NCI-H446 (cell line): ENCODE measurements at regions not wholly inside any gene's neighbourhood (a gene's known extent, or its start where the extent isn't known, plus 50 kb on each side); places are given as distances from the start of the nearest gene placed in this dataset.
A peak's percentile ranks its signal among the peaks of the same experiment; 100 is the strongest.

Experiments used
- DNase-seq, 2 experiments: peaks; one replicate each; lab custom pipeline; 2025; lab: John Stamatoyannopoulos, UW

DNA sequence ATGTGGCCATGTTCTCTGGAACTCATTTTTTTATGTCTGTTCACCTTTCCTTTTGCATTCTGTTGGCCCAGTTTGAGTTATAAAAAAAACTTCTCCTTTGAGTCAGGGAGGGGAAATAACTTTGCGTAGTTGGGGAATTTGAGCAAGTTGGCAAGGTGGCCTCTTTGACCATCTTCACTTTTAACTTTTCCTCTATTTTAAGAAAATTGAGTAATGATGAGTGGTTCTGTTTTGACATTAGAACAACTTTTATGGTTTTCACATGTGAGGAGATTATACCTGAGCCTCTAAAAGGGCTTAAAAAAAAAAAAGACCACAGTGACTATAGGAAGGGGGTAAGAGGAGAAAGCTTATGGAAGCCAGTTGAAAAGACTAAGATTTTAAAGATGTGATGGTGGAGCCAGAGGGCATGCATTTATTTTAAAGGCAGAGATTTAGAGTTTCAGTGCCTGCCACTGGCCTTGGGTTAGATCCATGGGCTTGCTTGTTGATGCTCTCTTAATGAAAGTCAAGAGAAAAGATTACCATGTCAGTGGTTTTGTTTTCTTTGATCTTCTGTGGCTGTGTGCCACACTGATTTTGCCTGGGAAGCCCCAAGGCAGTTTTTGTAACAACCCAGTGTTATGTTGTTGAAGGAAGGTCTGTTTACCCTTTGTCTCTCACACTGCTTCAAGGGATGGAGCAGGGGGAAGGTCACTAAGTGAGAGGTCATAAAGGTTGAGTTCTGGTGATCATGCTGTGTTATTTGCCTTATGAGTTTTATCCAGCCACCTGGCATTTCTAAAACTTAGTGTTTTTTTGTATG lies 219.7 kb upstream of the CD180 start:
- DNase-seq = no peak

DNA sequence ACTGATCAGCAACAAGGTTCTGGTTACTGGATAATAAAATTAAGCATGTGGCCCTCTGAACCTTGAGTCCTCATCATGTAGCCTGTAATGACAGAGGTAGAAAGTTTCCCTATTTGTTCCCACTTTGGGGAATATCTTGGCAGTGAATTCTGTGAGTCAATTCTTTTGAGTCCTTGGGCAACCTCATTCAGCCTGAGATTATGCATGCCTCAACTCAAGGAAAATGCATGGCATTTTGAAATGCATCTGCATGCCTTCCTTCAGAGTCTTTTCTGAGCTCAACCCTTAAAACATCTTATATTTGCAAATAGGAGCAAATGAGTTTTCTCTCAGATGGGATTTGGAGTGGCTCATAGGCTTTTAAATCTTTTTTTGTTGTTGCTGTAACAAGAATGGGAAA lies 218.1 kb upstream of the CD180 start:
- DNase-seq = no peak

DNA sequence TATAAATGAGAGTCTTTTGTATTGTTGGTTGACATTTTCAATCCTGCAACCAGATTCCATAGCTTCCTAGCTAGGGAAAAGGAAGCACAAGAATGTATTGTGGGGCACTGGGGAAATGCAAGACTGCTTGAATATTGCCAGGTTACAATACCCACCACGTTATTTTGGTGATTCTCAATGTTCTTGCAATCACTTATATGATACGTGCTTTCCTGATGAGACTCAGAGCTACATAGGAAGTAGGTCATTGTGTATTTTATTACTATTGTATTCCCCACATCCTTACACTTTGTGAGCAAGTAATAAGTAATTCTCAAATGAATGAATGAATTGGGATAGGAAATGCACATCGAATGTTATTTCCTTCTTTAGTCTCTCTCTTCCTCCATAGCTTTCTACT lies 217.1 kb upstream of the CD180 start:
- DNase-seq = no peak

DNA sequence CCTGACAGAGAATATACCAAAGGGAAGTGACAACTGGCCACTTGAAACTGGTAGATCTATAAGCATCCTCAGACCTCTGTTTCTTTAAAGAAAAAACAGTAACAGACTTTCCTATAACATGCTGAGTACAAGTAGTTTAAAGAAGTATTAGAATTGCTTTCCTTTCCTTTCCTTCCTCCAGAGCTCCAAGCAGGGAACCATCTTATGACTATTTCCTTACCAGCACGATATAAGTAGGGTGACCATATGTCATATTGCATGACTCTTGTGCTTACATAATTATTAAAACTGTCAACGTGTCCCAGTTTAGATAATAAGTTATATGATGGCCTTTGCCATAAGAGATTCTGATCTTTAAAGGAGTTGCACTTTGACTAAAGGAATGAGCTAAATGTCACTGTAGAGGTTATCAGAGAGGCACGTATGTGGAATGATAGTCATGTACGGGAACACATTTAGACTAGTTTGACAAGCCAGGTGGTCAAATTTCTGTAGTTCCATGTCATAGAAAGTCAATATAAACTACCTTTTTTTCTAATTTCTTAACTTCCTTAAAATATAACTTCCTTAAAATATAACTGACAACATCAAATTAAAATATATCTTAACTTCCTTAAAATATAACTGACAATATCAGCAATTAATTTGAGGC lies 212.7 kb upstream of the CD180 start:
- no peak for DNase-seq

DNA sequence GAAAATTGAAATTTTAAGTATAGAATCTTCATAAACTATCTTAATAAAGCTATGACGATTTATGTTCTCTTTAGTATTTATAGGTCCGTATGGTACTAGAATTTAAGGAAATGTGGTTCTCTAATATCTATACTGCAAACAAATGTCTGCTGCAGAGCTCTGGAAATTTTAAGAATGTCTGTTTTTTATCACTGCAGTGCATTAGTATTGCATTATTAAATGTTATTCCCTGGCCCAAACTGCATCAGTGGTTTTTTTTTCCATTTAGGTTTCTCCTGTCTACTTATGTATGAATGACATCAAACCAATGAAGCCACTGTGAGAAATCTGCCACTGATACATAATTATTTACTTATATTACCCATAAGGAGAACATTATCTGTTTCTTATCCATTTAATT lies 211.4 kb upstream of the CD180 start:
- no peak for DNase-seq

DNA sequence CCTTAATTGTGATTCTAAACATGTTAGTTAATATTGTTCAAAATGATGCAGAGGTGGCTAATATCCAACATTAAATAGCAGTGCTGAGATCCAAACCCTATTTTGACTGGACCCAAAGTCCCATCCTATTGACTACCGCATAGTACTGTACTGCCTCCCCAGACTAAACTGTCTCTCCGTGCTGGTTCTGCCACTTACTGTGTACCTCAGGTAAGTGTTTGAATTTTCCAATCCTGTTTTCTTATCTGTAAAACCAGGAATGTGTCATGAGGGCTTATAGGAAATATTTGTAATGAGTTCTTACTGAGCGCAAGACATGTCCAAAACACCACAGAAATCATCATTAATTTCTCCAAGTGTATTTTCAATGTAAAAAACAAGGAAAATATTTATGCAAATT lies 209.2 kb upstream of the CD180 start:
- no peak for DNase-seq

DNA sequence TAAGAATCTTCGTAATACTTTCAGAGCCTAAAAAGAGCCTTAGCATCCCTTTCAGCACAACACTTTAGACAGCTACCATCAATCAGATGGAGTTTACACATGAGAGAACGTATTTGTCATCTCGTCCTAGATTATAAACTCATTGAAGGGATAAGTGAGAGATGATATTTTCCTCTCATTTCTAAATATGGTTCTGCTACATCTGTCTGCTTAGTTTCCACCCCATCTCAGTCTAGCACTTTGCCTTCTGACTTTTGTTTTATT lies 208.4 kb upstream of the CD180 start:
- no peak for DNase-seq

DNA sequence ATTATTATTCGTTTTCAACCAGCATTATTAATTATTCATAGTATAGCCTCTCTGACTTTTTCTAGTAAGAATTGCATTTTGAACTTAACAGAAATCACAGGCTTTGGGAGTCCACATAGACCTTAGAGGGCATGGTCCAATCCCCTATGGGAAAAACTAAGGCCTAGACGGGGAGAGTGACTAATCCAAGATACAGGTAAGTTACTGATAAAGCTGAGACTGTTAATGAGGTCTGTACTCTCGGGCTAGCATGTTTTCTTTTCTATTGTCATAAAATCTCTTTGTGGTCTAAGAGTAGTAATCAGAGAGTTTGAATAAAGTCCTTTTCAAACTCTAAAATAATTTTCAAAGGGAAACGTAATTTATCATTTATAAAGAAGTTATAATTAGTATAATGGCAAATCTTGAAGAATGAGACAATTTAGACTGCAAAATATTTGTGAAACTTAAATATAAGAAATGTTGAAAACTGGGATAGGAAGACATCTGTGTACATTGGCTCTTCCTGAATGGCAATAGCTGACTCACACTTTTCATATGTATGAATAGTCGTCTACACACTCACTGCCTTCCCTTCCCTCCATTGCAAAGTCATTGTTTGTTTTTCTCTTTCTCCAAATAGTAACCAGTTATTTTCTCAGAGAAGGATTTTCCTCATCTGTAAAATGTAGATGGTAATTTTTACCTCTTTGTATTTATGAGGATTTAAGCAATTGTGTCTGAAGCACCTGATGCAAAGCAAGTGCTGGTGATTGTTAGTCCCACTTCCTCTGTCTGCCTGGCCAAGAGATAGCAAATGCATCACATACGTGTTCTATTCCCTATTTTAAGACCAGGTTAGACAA lies 207.9 kb upstream of the CD180 start:
- no peak for DNase-seq

DNA sequence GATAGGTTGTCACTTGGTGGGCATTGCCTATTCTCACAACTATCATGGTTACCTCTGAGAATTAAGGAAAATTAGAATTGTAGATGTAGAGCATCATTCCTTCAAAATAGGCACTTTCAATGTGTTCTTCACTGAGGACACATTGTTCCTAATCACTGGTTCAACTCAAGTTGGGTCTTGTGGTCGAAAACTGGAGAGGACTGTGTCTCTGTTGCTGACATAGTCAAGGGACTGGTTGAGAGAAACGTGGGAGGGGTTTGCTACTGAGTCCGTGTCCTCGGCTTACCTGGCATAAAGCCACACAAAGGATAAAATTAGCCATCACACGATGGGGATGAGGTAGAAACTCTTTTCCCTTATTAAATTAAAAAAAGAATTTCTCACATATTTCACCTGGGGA lies 205.9 kb upstream of the CD180 start:
- DNase-seq = no peak

DNA sequence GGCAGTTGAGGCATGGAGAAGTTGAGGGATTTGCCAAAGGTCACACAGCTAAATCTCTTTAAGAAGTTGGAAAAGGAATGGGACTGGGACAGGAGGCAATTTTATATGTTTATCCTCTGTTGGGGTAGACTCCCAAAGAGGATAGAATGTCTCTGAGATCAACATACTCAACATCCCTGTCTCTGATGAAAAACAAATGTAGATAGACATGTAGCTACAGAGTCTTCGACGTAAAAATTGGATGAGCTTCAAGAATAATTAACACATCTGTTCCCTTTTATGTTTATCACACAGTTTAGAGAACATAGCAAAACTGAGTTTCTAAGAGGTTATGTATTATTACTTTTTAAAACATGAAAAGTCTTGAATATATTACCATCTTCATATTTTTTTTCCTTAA lies 204.6 kb upstream of the CD180 start:
- no peak for DNase-seq

DNA sequence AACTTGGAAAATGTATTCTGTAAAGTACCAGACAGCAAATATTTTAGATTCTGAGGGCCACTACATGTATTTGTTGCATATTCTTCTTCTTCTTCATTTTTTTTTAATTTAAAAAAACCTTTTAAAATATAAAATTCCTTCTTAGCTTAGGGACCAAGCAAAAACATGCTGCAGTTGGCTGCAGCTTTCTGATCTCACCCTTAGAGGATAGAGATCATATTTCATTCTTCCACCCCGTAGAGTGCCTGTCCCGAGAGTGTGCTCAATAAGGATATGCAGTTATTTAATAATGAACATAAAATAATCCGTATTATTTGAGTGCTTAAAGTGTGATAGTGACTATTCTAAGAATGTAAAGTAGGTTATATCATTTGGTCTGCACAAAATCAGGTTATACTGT lies 204.2 kb upstream of the CD180 start:
- DNase-seq = no peak

DNA sequence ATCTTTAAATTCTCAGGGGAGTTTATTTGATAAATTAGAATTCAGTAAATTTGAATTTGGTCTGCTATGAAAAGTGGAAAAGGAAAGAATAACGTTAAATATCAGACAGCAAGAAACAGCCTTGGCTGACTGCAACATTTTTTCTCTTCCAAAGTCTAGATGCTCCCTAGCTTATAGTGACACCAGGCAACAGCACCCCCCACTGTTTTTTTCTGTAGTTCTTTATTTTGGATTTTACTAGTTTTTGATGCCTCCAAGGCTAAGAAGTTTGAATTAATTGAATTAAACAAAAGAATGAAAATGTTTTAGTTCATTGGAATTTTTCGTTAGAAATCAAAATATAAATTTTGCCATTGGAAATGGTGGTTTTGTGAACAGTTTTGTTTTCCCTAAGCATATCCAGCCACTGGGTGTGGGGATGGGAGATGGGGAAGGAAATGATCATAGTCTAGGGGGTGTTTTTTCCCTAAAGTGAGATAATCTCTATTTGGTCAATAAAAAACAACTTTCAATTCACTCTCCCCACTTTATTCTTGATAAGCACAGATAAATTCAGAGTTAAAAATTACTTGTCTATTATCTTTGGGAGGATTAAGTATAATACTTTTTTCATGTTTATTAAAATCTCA lies 199.3 kb upstream of the CD180 start:
- DNase-seq = no peak

DNA sequence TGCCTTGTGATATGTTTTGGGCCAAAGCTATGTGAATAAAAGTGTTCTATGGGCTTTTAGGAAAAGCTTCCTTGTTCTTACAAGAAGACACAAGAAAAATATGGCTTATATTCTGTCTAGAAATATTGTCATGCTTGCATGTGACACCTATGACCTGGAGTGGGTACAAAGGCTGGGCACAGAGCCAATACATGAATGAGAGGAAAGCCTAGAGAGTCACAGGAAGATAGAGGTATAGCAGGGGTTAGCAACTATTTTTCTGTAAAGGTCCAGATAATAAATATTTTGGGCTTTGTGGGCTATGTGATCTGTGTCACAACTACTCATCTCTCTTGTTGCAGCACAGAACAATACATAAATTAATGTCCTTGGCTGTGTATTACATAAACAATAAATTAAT lies 196.6 kb upstream of the CD180 start:
- no peak for DNase-seq

DNA sequence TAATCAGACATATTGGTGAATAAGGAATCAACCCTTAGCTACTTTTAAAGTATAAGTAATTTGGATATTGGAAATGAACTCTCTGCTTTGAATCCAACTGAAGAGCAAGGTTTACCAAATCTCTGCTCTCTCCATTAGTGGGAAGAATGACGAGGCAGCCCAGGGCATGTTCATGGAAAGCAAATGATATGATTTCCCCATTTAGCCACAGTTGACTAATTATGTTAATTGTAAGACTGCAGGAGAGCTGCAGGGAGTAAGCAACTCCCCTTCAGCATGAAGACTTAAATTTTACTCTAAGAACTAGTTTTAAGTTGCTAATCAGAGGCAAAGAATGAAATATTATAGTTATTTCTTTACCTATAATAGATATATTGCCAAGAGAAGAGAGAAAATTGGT lies 194.3 kb upstream of the CD180 start:
- no peak for DNase-seq

DNA sequence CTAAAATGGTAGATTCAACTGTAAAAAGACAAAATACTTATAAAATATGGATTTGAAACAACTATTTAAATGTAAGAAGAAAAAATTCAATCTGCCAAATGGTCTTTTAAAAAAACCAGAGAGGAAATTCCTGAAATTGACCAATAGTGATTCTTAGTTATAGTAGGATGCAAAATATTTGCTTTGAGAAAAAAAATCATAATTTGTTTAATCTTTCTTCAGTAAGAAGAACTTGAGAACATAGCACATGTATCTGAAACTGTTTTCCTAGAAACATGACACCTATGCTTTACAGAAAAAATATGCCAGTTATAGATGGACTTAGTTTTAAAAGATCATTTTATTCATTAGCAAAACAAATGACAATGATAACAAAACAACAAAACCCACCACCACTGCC lies 186.9 kb upstream of the CD180 start:
- no peak for DNase-seq

DNA sequence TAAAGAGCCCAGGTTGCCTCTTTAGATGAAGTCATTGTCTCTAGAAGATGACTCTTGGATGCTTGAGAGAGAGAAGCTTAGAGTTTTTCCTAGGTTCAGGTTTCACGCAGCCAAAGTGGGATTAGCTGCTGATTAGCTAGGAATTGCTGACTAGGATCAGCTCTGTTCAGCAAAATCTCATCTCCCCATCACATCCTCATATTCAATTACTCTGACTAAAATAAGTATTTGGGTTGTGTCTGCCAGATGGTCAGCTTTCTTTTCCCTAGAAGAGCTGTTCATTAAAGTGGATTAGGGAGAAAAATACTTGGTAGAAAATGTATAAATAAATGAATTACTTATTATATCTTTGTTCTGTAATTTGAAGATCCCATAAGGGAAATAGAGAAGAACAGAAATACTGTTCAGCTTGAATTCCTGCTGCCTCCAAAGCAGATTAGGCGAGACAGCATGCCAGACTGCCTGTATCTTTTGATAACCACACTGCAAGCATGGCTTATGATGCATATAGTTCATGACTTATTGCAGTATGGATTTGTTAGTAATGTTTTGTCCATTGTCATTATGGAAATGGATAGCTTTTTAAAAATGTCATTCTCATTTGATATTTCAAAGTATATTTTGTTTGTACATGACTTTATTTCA lies 184.8 kb upstream of the CD180 start:
- no peak for DNase-seq

DNA sequence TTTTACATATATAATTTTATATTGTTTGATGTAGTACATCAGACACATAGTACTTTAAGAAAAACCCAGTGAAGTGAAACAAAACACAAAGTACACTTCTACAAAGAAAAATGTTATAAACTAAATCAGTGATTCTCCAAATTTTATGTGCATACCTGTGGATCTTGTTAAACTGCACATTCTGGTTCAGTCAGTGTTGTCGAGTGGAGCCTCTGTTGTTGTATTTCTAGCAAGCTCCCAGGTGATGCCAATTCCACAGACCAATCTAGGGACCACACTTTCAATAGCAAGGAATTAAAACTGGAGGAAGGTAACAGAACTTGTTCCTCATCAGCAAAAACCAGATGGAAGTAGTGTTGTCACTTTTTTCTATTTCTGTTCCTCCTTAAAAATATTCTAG lies 183.8 kb upstream of the CD180 start:
- DNase-seq = no peak

DNA sequence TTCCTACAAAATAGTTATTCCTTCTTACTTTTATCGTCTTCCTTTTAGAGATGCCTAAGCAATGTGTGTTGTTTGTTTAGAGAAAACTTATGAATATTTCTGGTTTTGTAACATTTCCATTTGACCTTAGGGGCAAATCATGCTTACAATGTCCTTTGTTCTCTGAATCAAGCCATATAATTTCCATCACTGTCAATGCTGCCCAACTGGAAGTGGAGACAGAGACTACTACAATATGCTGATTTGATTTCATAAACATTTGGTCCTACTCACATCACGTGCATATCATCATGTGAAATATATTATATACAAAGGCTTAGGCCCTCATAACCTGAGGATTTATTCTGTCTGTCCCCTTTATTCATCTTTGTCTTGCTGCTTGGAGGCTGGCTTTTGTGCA lies 183.2 kb upstream of the CD180 start:
- DNase-seq = no peak

DNA sequence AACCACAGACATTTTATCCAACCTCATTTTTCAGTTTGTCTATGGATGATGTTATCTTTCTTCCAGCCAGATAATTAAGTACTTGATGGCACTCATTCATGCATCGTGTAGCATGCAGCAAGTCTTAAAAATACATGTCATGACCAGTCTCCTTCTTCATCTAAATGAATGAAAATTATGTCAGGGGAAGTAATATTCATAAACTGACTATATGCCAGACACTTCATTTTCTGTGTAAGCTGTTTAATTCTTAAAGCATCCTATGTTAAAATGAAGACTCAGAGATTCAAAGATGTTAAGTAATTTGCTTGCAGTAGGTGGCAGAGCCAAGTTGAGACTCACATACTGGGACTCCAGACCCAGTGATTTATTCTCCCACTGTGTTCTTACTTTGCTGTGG lies 181.7 kb upstream of the CD180 start:
- DNase-seq = no peak

DNA sequence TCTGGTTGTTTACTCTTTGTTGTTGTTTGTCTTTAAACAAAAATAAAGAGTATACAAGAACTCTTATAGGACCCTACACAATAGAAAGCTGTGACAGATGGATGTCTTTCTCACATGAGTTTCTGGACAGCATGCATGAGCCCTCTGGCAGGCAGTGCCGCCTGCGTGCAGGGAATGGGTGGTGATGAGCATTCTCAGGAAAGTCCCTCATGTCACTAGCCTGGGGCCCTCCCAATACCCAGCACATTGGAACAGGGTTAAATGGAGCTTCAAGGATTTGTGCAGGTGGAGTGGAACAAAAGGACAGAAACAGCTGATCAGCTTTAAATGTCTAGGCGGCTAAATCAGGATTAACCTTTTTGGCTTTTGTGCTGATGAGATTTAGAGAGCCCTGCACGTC lies 181.0 kb upstream of the CD180 start:
- peak; percentile 13 to 61 for DNase-seq

DNA sequence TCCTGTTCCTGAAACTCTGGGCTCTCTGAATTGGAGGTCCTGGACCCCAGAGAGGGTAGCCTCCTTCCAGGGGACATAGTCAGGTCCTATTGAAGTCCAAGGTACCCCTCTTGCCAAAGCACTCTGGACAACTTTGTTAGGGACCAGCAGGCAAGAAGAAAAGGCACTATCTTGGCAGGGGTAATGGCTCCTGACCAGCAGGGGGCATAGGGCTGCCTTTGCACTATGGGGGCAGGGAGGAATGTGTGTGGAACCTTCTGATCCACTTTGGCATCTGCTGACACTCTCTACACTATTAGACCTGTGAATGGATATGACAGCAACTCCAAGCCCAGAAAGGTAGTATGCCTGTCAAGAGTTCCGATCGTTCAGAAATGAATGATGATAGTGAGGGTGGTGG lies 179.0 kb upstream of the CD180 start:
- no peak for DNase-seq

DNA sequence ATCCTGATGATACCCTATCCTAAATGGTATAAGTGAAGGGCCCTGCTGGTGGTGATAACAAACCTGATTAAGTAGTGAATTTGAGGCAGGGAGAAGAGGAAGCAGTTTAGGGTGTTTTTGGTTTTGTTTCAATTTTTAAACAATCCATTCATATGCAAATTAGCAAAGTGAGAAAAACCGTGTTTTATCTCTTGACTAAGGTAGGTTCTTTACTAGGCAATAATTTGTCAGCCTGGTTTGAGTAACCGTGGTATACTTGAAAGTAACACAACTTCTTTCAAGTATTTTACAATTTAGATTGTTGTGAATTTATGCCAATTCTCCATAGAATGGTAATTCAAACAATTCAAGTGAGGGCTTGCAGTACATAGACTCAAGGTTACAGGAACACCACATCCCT lies 177.8 kb upstream of the CD180 start:
- no peak for DNase-seq
